HG03558 (cell line): ENCODE measurements at regions not wholly inside any gene's neighbourhood (a gene's known extent, or its start where the extent isn't known, plus 50 kb on each side); places are given as distances from the start of the nearest gene placed in this dataset.
"Not testable (repeated sequence)": the region's sequence is repeated elsewhere in the genome, so short reads cannot be mapped to it uniquely, and the experiment has no call there.

ENCODE experiments used
- ATAC-seq: cut with Tn5 transposase; IDR thresholded peaks from one replicate; pipeline ENCODE4 v1.9.1; 2021; ENCODE audit warnings: moderate number of reproducible peaks; ENCODE audit not compliant: unreplicated experiment; ENCODE audit errors: extremely low read depth

- no peak for ATAC-seq
Measured at GRCh38 chr4:164345756-164346155, 408.2 kb upstream of the SMIM31 start.

GRCh38 chr4:164350061-164350460 lies 403.9 kb upstream of the SMIM31 start:
- ATAC-seq: no peak

- ATAC-seq: not testable (repeated sequence)
Measured at GRCh38 chr4:164350716-164351115, 403.2 kb upstream of the SMIM31 start.

- no peak for ATAC-seq
Measured at GRCh38 chr4:164357957-164358356, 396.0 kb upstream of the SMIM31 start.

GRCh38 chr4:164358400-164358799 lies 395.5 kb upstream of the SMIM31 start:
- no peak for ATAC-seq

- ATAC-seq: no peak
Measured at GRCh38 chr4:164359881-164360280, 394.1 kb upstream of the SMIM31 start.

GRCh38 chr4:164368894-164369293 lies 385.0 kb upstream of the SMIM31 start:
- ATAC-seq: no peak

GRCh38 chr4:164373021-164373420 lies 380.9 kb upstream of the SMIM31 start:
- no peak for ATAC-seq

GRCh38 chr4:164377277-164377676 lies 376.7 kb upstream of the SMIM31 start:
- no peak for ATAC-seq

GRCh38 chr4:164378361-164378760 lies 375.6 kb upstream of the SMIM31 start:
- no peak for ATAC-seq

- ATAC-seq: no peak
Measured at GRCh38 chr4:164379694-164380093, 374.2 kb upstream of the SMIM31 start.

GRCh38 chr4:164381859-164382258 lies 372.1 kb upstream of the SMIM31 start:
- no peak for ATAC-seq

- no peak for ATAC-seq
Measured at GRCh38 chr4:164383058-164383357, 370.9 kb upstream of the SMIM31 start.

- no peak for ATAC-seq
Measured at GRCh38 chr4:164383358-164384220, 370.3 kb upstream of the SMIM31 start.

GRCh38 chr4:164384416-164384815 lies 369.5 kb upstream of the SMIM31 start:
- ATAC-seq: no peak

GRCh38 chr4:164396439-164396838 lies 357.5 kb upstream of the SMIM31 start:
- ATAC-seq: no peak

- ATAC-seq: no peak
Measured at GRCh38 chr4:164402554-164402953, 351.4 kb upstream of the SMIM31 start.

- no peak for ATAC-seq
Measured at GRCh38 chr4:164405774-164406173, 348.2 kb upstream of the SMIM31 start.

- no peak for ATAC-seq
Measured at GRCh38 chr4:164408831-164409230, 345.1 kb upstream of the SMIM31 start.

- ATAC-seq: no peak
Measured at GRCh38 chr4:164410401-164410800, 343.5 kb upstream of the SMIM31 start.

GRCh38 chr4:164412246-164412645 lies 341.7 kb upstream of the SMIM31 start:
- no peak for ATAC-seq

GRCh38 chr4:164413743-164414142 lies 340.2 kb upstream of the SMIM31 start:
- no peak for ATAC-seq
